Urothelium cell line (cell line): ENCODE measurements at regions not wholly inside any gene's neighbourhood (a gene's known extent, or its start where the extent isn't known, plus 50 kb on each side); places are given as distances from the start of the nearest gene placed in this dataset.

Experiments used
- DNase-seq: peaks from one replicate; pipeline ENCODE4 v3.0.0; 2011; ENCODE audit warnings: low spot score, mixed read lengths
- FAIRE-seq: peaks from 2 replicates; lab custom pipeline; 2011; peaks lifted over from hg19 to GRCh38; lab: Jason Lieb, UNC

- no peak for FAIRE-seq
- no peak for DNase-seq
These were observed 678.3 kb downstream of the NYAP2 start for GRCh38 chr2:226077841-226078240.

GRCh38 chr2:226077031-226077430, 677.5 kb downstream of the NYAP2 start:
- FAIRE-seq (no peak), DNase-seq (no peak)

- DNase-seq (no peak), FAIRE-seq (no peak)
These were observed 677.0 kb downstream of the NYAP2 start for GRCh38 chr2:226076529-226076928.

- no peak for FAIRE-seq
- no peak for DNase-seq
These were observed 674.9 kb downstream of the NYAP2 start for GRCh38 chr2:226074391-226074790.

- DNase-seq (no peak), FAIRE-seq (no peak)
These were observed 674.1 kb downstream of the NYAP2 start for GRCh38 chr2:226073496-226074160.

- DNase-seq (no peak), FAIRE-seq (no peak)
These were observed 667.4 kb downstream of the NYAP2 start for GRCh38 chr2:226066873-226067272.

GRCh38 chr2:226066391-226066790, 666.9 kb downstream of the NYAP2 start:
- DNase-seq (no peak), FAIRE-seq (no peak)

GRCh38 chr2:226064932-226065570, 665.5 kb downstream of the NYAP2 start:
- DNase-seq, result no peak
- no peak for FAIRE-seq

- FAIRE-seq, result no peak
These were observed 664.4 kb downstream of the NYAP2 start for GRCh38 chr2:226063704-226064440.

GRCh38 chr2:226059961-226060627, 660.6 kb downstream of the NYAP2 start:
- no peak for DNase-seq

More at GRCh38 chr2:226063704-226064440, 664.4 kb downstream of the NYAP2 start:
- peak; percentile 64 for DNase-seq

GRCh38 chr2:226057914-226058313, 658.4 kb downstream of the NYAP2 start:
- FAIRE-seq (no peak), DNase-seq (no peak)

More at GRCh38 chr2:226059961-226060627, 660.6 kb downstream of the NYAP2 start:
- no peak for FAIRE-seq

- FAIRE-seq (no peak), DNase-seq (no peak)
These were observed 657.9 kb downstream of the NYAP2 start for GRCh38 chr2:226057365-226057764.

- FAIRE-seq, result no peak
These were observed 653.4 kb downstream of the NYAP2 start for GRCh38 chr2:226052772-226053416.

GRCh38 chr2:226050822-226051221, 651.3 kb downstream of the NYAP2 start:
- FAIRE-seq (no peak), DNase-seq (peak; percentile 28)

More at GRCh38 chr2:226052772-226053416, 653.4 kb downstream of the NYAP2 start:
- no peak for DNase-seq

- DNase-seq (peak; percentile 45), FAIRE-seq (no peak)
These were observed 649.1 kb downstream of the NYAP2 start for GRCh38 chr2:226048611-226049010.

GRCh38 chr2:226045080-226045479, 645.6 kb downstream of the NYAP2 start:
- no peak for FAIRE-seq
- DNase-seq, result no peak

GRCh38 chr2:226040344-226040900, 640.9 kb downstream of the NYAP2 start:
- no peak for FAIRE-seq
- no peak for DNase-seq

- DNase-seq (no peak), FAIRE-seq (no peak)
These were observed 638.0 kb downstream of the NYAP2 start for GRCh38 chr2:226037526-226037925.

GRCh38 chr2:226031647-226032501, 632.4 kb downstream of the NYAP2 start:
- no peak for FAIRE-seq
- DNase-seq, result peak; percentile 14
